Lower leg skin (tissue), 3 donors: ENCODE measurements at regions not wholly inside any gene's neighbourhood (a gene's known extent, or its start where the extent isn't known, plus 50 kb on each side); places are given as distances from the start of the nearest gene placed in this dataset.

ENCODE experiments used
- CTCF ChIP-seq, 3 donors: fragments of 450-650 bp; IDR thresholded peaks; one replicate each; pipeline ENCODE4 v1.5.1; 2016; ENCODE audit warnings: antibody characterized with exemption in 3 of 3, mild to moderate bottlenecking in 3 of 3, moderate library complexity in 2 of 3
- POLR2A ChIP-seq, 2 donors: fragments of 450-650 bp; IDR thresholded peaks; one replicate each; pipeline ENCODE4 v1.6.1; 2016 to 2017; ENCODE audit warnings: antibody characterized with exemption in 2 of 2, mild to moderate bottlenecking in 1 of 2, moderate library complexity in 1 of 2

- no peak for TF ChIP-seq POLR2A (IDR thresholded peaks at IDR 0.05)
- no peak for TF ChIP-seq CTCF (IDR thresholded peaks at IDR 0.05)
Measured at GRCh38 chr18:34431042-34431441, 206.3 kb upstream of the NOL4 start.
